ENCODE measurements at regions not wholly inside any gene's neighbourhood (a gene's known extent, or its start where the extent isn't known, plus 50 kb on each side); places are given as distances from the start of the nearest gene placed in this dataset.

GRCh38 chr9:16304301-16304700, 566.2 kb downstream of the BNC2 start:
- Histone ChIP-seq H3K36me3 (ENCODE audit: control insufficient read depth, low read length) (no peaks in the 10 kb centered on the region), H3F3A (ENCODE audit: control insufficient read depth, insufficient read depth) (no peaks in the 10 kb centered on the region), H3K4me3 (ENCODE audit: low read length) (no peak overlapping the region), H3K9me3 (ENCODE audit: control insufficient read depth, insufficient read depth, low read length) (no peaks in the 10 kb centered on the region), H3K79me2 (ENCODE audit: control insufficient read depth, low read length) (no peaks in the 10 kb centered on the region), H3K4me1 (ENCODE audit: control insufficient read depth, low read length) (no peaks in the 10 kb centered on the region), H3K9me2 (replicated peaks; ENCODE audit: control insufficient read depth, low read length) (no peaks in the 10 kb centered on the region), H3K27ac (ENCODE audit: low read depth, low read length) (no peak overlapping the region), H3K4me2 (ENCODE audit: low read length) (no peak overlapping the region), H4K20me1 (ENCODE audit: control insufficient read depth, insufficient read depth, low read depth, low read length) (no peaks in the 10 kb centered on the region), H3K27me3 (ENCODE audit: control insufficient read depth, low read length) (no peaks in the 10 kb centered on the region)
- TF ChIP-seq EZH2phosphoT487 (IDR thresholded peaks at IDR 0.05; ENCODE audit: borderline replicate concordance, low read length), result no peak
- TF ChIP-seq, protein P1, sequence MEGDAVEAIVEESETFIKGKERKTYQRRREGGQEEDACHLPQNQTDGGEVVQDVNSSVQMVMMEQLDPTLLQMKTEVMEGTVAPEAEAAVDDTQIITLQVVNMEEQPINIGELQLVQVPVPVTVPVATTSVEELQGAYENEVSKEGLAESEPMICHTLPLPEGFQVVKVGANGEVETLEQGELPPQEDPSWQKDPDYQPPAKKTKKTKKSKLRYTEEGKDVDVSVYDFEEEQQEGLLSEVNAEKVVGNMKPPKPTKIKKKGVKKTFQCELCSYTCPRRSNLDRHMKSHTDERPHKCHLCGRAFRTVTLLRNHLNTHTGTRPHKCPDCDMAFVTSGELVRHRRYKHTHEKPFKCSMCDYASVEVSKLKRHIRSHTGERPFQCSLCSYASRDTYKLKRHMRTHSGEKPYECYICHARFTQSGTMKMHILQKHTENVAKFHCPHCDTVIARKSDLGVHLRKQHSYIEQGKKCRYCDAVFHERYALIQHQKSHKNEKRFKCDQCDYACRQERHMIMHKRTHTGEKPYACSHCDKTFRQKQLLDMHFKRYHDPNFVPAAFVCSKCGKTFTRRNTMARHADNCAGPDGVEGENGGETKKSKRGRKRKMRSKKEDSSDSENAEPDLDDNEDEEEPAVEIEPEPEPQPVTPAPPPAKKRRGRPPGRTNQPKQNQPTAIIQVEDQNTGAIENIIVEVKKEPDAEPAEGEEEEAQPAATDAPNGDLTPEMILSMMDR (IDR thresholded peaks at IDR 0.05; ENCODE audit: low read depth, low read length, poor library complexity, severe bottlenecking), result no peak

GRCh38 chr9:16306586-16306985, 563.9 kb downstream of the BNC2 start:
- Histone ChIP-seq H3K4me2 (ENCODE audit: low read length) (no peak overlapping the region), H3K4me1 (ENCODE audit: control insufficient read depth, low read length) (no peaks in the 10 kb centered on the region), H3K27me3 (ENCODE audit: control insufficient read depth, low read length) (no peaks in the 10 kb centered on the region), H3K9me2 (replicated peaks; ENCODE audit: control insufficient read depth, low read length) (no peaks in the 10 kb centered on the region), H3K4me3 (ENCODE audit: low read length) (no peak overlapping the region), H4K20me1 (ENCODE audit: control insufficient read depth, insufficient read depth, low read depth, low read length) (no peaks in the 10 kb centered on the region), H3K36me3 (ENCODE audit: control insufficient read depth, low read length) (no peaks in the 10 kb centered on the region), H3K9me3 (ENCODE audit: control insufficient read depth, insufficient read depth, low read length) (no peaks in the 10 kb centered on the region), H3K79me2 (ENCODE audit: control insufficient read depth, low read length) (no peaks in the 10 kb centered on the region), H3F3A (ENCODE audit: control insufficient read depth, insufficient read depth) (no peaks in the 10 kb centered on the region), H3K27ac (ENCODE audit: low read depth, low read length) (no peak overlapping the region)
- TF ChIP-seq EZH2phosphoT487 (IDR thresholded peaks at IDR 0.05; ENCODE audit: borderline replicate concordance, low read length), result no peak
- TF ChIP-seq, protein P1 (IDR thresholded peaks at IDR 0.05; ENCODE audit: low read depth, low read length, poor library complexity, severe bottlenecking), result no peak

- Histone ChIP-seq H3K4me1 (ENCODE audit: control insufficient read depth, low read length) (no peaks in the 10 kb centered on the region), H3K9me3 (ENCODE audit: control insufficient read depth, insufficient read depth, low read length) (no peaks in the 10 kb centered on the region), H3F3A (ENCODE audit: control insufficient read depth, insufficient read depth) (no peaks in the 10 kb centered on the region), H4K20me1 (ENCODE audit: control insufficient read depth, insufficient read depth, low read depth, low read length) (no peaks in the 10 kb centered on the region), H3K79me2 (ENCODE audit: control insufficient read depth, low read length) (no peaks in the 10 kb centered on the region), H3K9me2 (replicated peaks; ENCODE audit: control insufficient read depth, low read length) (no peaks in the 10 kb centered on the region), H3K4me3 (ENCODE audit: low read length) (no peak overlapping the region), H3K27me3 (ENCODE audit: control insufficient read depth, low read length) (no peaks in the 10 kb centered on the region), H3K4me2 (ENCODE audit: low read length) (no peak overlapping the region), H3K36me3 (ENCODE audit: control insufficient read depth, low read length) (no peaks in the 10 kb centered on the region), H3K27ac (ENCODE audit: low read depth, low read length) (no peak overlapping the region)
- TF ChIP-seq, protein P1 (IDR thresholded peaks at IDR 0.05; ENCODE audit: low read depth, low read length, poor library complexity, severe bottlenecking), result no peak
- no peak for TF ChIP-seq EZH2phosphoT487 (IDR thresholded peaks at IDR 0.05; ENCODE audit: borderline replicate concordance, low read length)
Measured at GRCh38 chr9:16307626-16308195, 562.8 kb downstream of the BNC2 start.
